IPS-18a (cell line): ENCODE measurements at regions not wholly inside any gene's neighbourhood (a gene's known extent, or its start where the extent isn't known, plus 50 kb on each side); places are given as distances from the start of the nearest gene placed in this dataset.
"Not testable (repeated sequence)": the region's sequence is repeated elsewhere in the genome, so short reads cannot be mapped to it uniquely, and the experiment has no call there.

Source experiments
- H3K27ac ChIP-seq: one replicate; pipeline ENCODE4 v1.5.1; 2013; ENCODE audit warnings: low read length
- H3K27me3 ChIP-seq: one replicate; pipeline ENCODE4 v1.6.1; 2013; ENCODE audit warnings: mild to moderate bottlenecking, low read length; ENCODE audit not compliant: control insufficient read depth, insufficient read depth
- H3K36me3 ChIP-seq: one replicate; pipeline ENCODE4 v1.6.1; 2013; ENCODE audit warnings: low read depth, low read length; ENCODE audit not compliant: control insufficient read depth
- H3K4me1 ChIP-seq: one replicate; pipeline ENCODE4 v1.6.1; 2013; ENCODE audit warnings: low read depth, low read length; ENCODE audit not compliant: control insufficient read depth
- H3K4me3 ChIP-seq: one replicate; pipeline ENCODE4 v1.5.1; 2013; ENCODE audit warnings: low read length
- H3K9ac ChIP-seq: one replicate; pipeline ENCODE4 v1.6.1; 2013; ENCODE audit warnings: mild to moderate bottlenecking, low read length, moderate library complexity
- H3K9me3 ChIP-seq: one replicate; pipeline ENCODE4 v1.6.1; 2013; ENCODE audit warnings: low read depth, low read length; ENCODE audit not compliant: control insufficient read depth

DNA sequence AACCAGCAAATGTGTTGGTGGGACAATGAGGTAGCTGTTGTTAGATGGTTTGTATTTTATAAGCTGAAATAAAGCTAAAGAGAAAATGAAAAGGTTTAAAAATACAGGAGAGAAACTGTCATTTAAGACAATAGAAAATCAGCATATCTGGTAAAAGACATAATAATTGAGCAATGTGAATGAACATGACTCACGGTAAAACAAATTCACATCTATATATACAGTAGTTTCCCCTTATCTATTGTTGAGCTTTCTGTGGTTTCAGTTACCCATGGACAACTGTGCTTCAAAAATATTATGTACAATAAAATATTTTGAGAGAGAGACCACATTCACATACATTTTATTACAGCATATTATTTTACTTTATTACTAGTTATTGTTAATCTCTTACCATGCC is 1649.8 kb downstream of the EFNA5 start:
- no peak overlapping the region for H3K4me3 ChIP-seq
- no peak overlapping the region for H3K27ac ChIP-seq
- no peaks in the 10 kb centered on the region for H3K9me3 ChIP-seq

DNA sequence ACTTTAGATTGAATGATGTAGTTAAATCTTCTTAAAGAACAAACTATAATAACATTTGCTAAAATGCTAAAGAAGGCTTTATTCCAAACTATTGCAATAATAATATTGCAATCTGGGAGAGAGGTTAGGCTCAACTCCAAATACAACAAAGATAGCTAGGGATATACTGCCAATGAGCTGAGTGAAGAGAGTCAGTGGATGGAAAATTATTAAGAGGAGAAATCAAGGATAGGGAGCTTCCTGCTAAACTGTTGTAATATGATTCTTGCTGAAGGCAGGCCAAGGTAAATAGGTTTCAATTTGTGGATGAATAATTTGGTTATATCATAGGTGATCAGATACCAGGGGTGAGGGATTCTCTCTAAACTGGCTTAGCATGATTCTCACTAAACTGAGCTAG is 1651.5 kb downstream of the EFNA5 start:
- no peaks in the 10 kb centered on the region for H3K27me3 ChIP-seq
- H3K4me1 ChIP-seq: peaks cover 6% of the 10 kb centered on the region
- H3K27ac ChIP-seq: no peak overlapping the region
- no peak overlapping the region for H3K4me3 ChIP-seq
- H3K9ac ChIP-seq: no peak overlapping the region
- H3K36me3 ChIP-seq: no peaks in the 10 kb centered on the region
- no peaks in the 10 kb centered on the region for H3K9me3 ChIP-seq

More for the DNA sequence above, 1649.8 kb downstream of the EFNA5 start:
- Histone ChIP-seq H3K36me3 (no peaks in the 10 kb centered on the region), H3K9ac (no peak overlapping the region), H3K27me3 (no peaks in the 10 kb centered on the region), H3K4me1 (peaks cover 6% of the 10 kb centered on the region)

- no peaks in the 10 kb centered on the region for H3K27me3 ChIP-seq
Measured at GRCh38 chr5:106017243-106017857, 1653.4 kb downstream of the EFNA5 start.

DNA sequence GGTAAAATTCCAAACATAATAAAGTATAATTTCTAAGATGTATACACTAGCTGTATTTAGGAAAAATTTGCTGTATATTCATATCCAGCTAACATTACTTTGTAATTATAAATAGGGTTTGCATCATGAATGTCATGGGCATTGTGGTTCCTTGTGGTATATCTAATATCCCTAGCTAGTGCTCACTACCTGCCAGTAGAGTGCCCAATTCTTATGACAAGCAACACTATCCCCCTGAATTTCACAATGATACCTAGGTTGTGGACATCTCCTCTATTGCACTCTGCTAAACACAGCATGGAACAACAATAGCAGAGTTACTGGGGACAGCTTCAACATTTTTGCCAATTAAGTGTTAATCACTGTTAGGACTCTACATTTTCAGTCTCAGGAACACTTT is 1656.5 kb downstream of the EFNA5 start:
- Histone ChIP-seq H3K9me3 (no peaks in the 10 kb centered on the region), H3K4me1 (peaks cover 6% of the 10 kb centered on the region), H3K9ac (no peak overlapping the region), H3K36me3 (no peaks in the 10 kb centered on the region), H3K27ac (no peak overlapping the region), H3K27me3 (no peaks in the 10 kb centered on the region), H3K4me3 (no peak overlapping the region)

More at GRCh38 chr5:106017243-106017857, 1653.4 kb downstream of the EFNA5 start:
- H3K9ac ChIP-seq: no peak overlapping the region
- peaks cover 6% of the 10 kb centered on the region for H3K4me1 ChIP-seq
- H3K4me3 ChIP-seq: no peak overlapping the region
- no peak overlapping the region for H3K27ac ChIP-seq
- H3K36me3 ChIP-seq: no peaks in the 10 kb centered on the region
- H3K9me3 ChIP-seq: no peaks in the 10 kb centered on the region

- H3K9ac ChIP-seq: no peak overlapping the region
- H3K4me1 ChIP-seq: peaks cover 3% of the 10 kb centered on the region
- no peak overlapping the region for H3K4me3 ChIP-seq
- no peaks in the 10 kb centered on the region for H3K36me3 ChIP-seq
- H3K9me3 ChIP-seq: no peaks in the 10 kb centered on the region
- H3K27me3 ChIP-seq: no peaks in the 10 kb centered on the region
- no peak overlapping the region for H3K27ac ChIP-seq
Measured at GRCh38 chr5:106006242-106006641, 1664.5 kb downstream of the EFNA5 start.

- not testable (repeated sequence) for H3K9ac ChIP-seq, H3K4me3 ChIP-seq, H3K36me3 ChIP-seq, H3K9me3 ChIP-seq, H3K27me3 ChIP-seq, H3K27ac ChIP-seq, H3K4me1 ChIP-seq
Measured at GRCh38 chr5:105998991-105999390, 1671.7 kb downstream of the EFNA5 start.

GRCh38 chr5:105993027-105993426 is 1677.7 kb downstream of the EFNA5 start:
- H3K9me3 ChIP-seq: no peaks in the 10 kb centered on the region
- no peak overlapping the region for H3K4me3 ChIP-seq
- H3K4me1 ChIP-seq: no peaks in the 10 kb centered on the region
- H3K27ac ChIP-seq: no peak overlapping the region
- no peak overlapping the region for H3K9ac ChIP-seq
- no peaks in the 10 kb centered on the region for H3K27me3 ChIP-seq
- H3K36me3 ChIP-seq: no peaks in the 10 kb centered on the region

DNA sequence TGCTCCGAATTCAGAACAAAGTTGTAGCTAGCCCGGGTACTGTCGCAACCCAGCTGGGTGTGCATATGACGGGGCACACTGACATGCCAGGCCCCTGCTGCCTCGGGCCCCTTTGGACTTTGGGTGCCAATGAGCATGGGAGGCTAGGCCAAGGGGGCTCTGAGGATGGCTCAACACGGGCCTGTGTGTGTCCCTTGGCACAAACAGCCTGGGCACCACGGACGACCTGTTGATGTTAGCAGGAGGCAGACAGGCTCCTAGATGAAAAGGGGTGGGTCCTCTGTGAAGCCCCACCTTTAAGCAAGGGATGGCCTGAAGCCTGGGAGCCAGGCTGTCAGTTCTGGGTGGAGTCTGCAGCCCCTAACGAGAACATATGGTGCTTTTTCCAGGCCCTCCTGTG is 1688.2 kb downstream of the EFNA5 start:
- H3K27me3 ChIP-seq: no peaks in the 10 kb centered on the region
- H3K4me3 ChIP-seq: no peak overlapping the region
- H3K27ac ChIP-seq: no peak overlapping the region
- H3K9me3 ChIP-seq: no peaks in the 10 kb centered on the region
- no peaks in the 10 kb centered on the region for H3K4me1 ChIP-seq
- no peak overlapping the region for H3K9ac ChIP-seq
- no peaks in the 10 kb centered on the region for H3K36me3 ChIP-seq

DNA sequence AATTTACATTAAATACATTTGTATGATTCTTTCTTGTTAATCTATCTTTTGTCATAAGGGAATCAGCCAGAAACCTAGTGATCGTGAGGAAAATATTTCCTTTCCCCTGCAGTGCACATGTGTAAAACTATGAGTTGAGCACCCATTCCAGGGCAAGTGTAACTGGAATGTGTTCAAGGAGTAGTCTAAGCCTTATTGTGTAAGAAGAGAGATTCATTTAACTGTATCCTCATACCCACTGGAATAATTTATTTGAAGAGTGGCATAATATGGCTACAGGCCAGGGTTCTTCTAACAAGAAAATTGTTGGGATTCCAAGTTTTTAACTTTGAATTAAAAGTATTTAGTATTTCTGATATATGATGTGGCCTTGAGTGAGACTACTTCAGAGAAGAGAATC is 1692.7 kb downstream of the EFNA5 start:
- H3K27ac ChIP-seq: no peak overlapping the region
- H3K9ac ChIP-seq: no peak overlapping the region
- H3K9me3 ChIP-seq: no peaks in the 10 kb centered on the region
- no peaks in the 10 kb centered on the region for H3K27me3 ChIP-seq
- no peaks in the 10 kb centered on the region for H3K4me1 ChIP-seq
- H3K4me3 ChIP-seq: no peak overlapping the region
- no peaks in the 10 kb centered on the region for H3K36me3 ChIP-seq

- no peaks in the 10 kb centered on the region for H3K27me3 ChIP-seq
- no peaks in the 10 kb centered on the region for H3K36me3 ChIP-seq
- no peak overlapping the region for H3K27ac ChIP-seq
- H3K4me3 ChIP-seq: no peak overlapping the region
- no peak overlapping the region for H3K9ac ChIP-seq
- H3K4me1 ChIP-seq: no peaks in the 10 kb centered on the region
- H3K9me3 ChIP-seq: no peaks in the 10 kb centered on the region
Measured at GRCh38 chr5:105977163-105977562, 1693.6 kb downstream of the EFNA5 start.

DNA sequence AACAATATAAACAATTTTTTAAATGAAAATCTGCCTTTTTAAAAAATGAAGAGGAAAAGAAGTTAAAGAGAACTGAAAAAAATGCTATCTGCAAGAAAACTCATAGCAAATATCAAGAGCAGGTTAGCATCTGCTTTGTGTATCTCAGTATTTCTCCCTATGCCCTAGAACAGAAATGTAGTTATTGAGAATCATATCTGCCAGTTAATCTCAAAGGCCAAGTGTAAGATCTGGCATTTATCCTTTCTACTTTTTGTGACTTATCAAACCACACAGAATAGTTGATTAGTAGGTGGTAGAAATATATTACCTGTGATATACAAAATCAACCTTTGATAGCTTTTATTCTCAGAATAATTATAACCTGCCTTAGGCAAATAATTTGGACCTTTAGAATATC is 1699.8 kb downstream of the EFNA5 start:
- no peaks in the 10 kb centered on the region for H3K36me3 ChIP-seq
- H3K4me3 ChIP-seq: no peak overlapping the region
- no peak overlapping the region for H3K27ac ChIP-seq
- no peaks in the 10 kb centered on the region for H3K4me1 ChIP-seq
- H3K9ac ChIP-seq: no peak overlapping the region
- H3K9me3 ChIP-seq: no peaks in the 10 kb centered on the region
- no peaks in the 10 kb centered on the region for H3K27me3 ChIP-seq

GRCh38 chr5:105968981-105969380 is 1701.8 kb downstream of the EFNA5 start:
- H3K4me3 ChIP-seq: no peak overlapping the region
- no peaks in the 10 kb centered on the region for H3K4me1 ChIP-seq
- no peak overlapping the region for H3K27ac ChIP-seq
- no peaks in the 10 kb centered on the region for H3K27me3 ChIP-seq
- H3K36me3 ChIP-seq: no peaks in the 10 kb centered on the region
- H3K9ac ChIP-seq: no peak overlapping the region
- H3K9me3 ChIP-seq: no peaks in the 10 kb centered on the region
